IMR-90 (cell line): ENCODE measurements at regions not wholly inside any gene's neighbourhood (a gene's known extent, or its start where the extent isn't known, plus 50 kb on each side); places are given as distances from the start of the nearest gene placed in this dataset.

Experiments used
- ATAC-seq: fragments of 200-7000 bp; cut with Tn5 transposase; 2 replicates; pipeline ENCODE4 v1.9.1; 2020; ENCODE audit warnings: low read depth, mild to moderate bottlenecking, moderate library complexity
- BruUV-seq: library from RNA; stranded (reverse); fragments of 400-500 nt; replicated peaks from 2 replicates; lab custom pipeline; 2021; lab: Mats Ljungman, UMichigan
- CTCF ChIA-PET: fragments of 300-600 bp; formaldehyde crosslinking; extraction: SDS; loops from one replicate; lab custom pipeline; 2021; ENCODE audit warnings: antibody characterized with exemption; lab: Yijun Ruan, JAX
- POLR2A ChIA-PET: fragments of 300-600 bp; sonication (Branson Sonifier 250); formaldehyde crosslinking; loops from one replicate; lab custom pipeline; 2022; ENCODE audit warnings: antibody characterized with exemption; ENCODE audit not compliant: unreplicated experiment; lab: Charles Lee
- DNase-seq: peaks from one replicate; pipeline ENCODE4 v3.0.0; 2013
- H2AFZ ChIP-seq: replicated peaks from 2 replicates; pipeline ENCODE3; 2013; ENCODE audit warnings: low read length, mild to moderate bottlenecking; ENCODE audit not compliant: poor library complexity
- H2AK5ac ChIP-seq: 2 replicates; pipeline ENCODE4 v1.6.1; 2013; ENCODE audit warnings: low read depth, low read length, inconsistent platforms
- H2AK9ac ChIP-seq: replicated peaks from 2 replicates; pipeline ENCODE3; 2013; ENCODE audit warnings: mild to moderate bottlenecking, low read depth, low read length, moderate library complexity; ENCODE audit not compliant: poor library complexity
- H2BK120ac ChIP-seq: 2 replicates; pipeline ENCODE4 v1.6.1; 2013; ENCODE audit warnings: low read depth, low read length, inconsistent platforms
- H2BK15ac ChIP-seq: 3 replicates; pipeline ENCODE4 v1.6.1; 2013; ENCODE audit warnings: low read depth, low read length, inconsistent platforms
- H2BK20ac ChIP-seq: 2 replicates; pipeline ENCODE4 v1.6.1; 2013; ENCODE audit warnings: low read depth, mild to moderate bottlenecking, inconsistent platforms, low read length, moderate library complexity
- H2BK5ac ChIP-seq: 2 replicates; pipeline ENCODE4 v1.6.1; 2013; ENCODE audit warnings: mild to moderate bottlenecking, low read depth, low read length, inconsistent platforms; ENCODE audit not compliant: poor library complexity, severe bottlenecking
- H3K14ac ChIP-seq: replicated peaks from 2 replicates; pipeline ENCODE4 v1.6.1; 2013; ENCODE audit warnings: low read depth, low read length, inconsistent platforms
- H3K18ac ChIP-seq: 2 replicates; pipeline ENCODE4 v1.6.1; 2013; ENCODE audit warnings: low read depth, low read length, control low read depth
- H3K23ac ChIP-seq: 2 replicates; pipeline ENCODE4 v1.6.1; 2013; ENCODE audit warnings: low read depth, low read length, inconsistent platforms
- H3K27ac ChIP-seq: 2 replicates; pipeline ENCODE4 v1.5.1; 2013; ENCODE audit warnings: mild to moderate bottlenecking, control low read depth, low read length; ENCODE audit not compliant: insufficient read depth
- H3K27me3 ChIP-seq: 2 replicates; pipeline ENCODE4 v1.6.1; 2013; ENCODE audit warnings: low read length; ENCODE audit not compliant: control insufficient read depth, insufficient read depth
- H3K36me3 ChIP-seq: 2 replicates; pipeline ENCODE4 v1.6.1; 2013; ENCODE audit warnings: low read length, mixed read lengths; ENCODE audit not compliant: control insufficient read depth, insufficient read depth
- H3K4ac ChIP-seq: 2 replicates; pipeline ENCODE4 v1.6.1; 2013; ENCODE audit warnings: low read depth, low read length, inconsistent platforms
- H3K4me1 ChIP-seq: 2 replicates; pipeline ENCODE4 v1.6.1; 2013; ENCODE audit warnings: low read length, mixed read lengths; ENCODE audit not compliant: control insufficient read depth, insufficient read depth
- H3K4me2 ChIP-seq: 2 replicates; pipeline ENCODE4 v1.6.1; 2013; ENCODE audit warnings: low read depth, mild to moderate bottlenecking, control low read depth, low read length, moderate library complexity
- H3K4me3 ChIP-seq: 2 replicates; pipeline ENCODE4 v1.5.1; 2013; ENCODE audit warnings: low read depth, mild to moderate bottlenecking, control low read depth, low read length, moderate library complexity; ENCODE audit not compliant: insufficient read depth
- H3K56ac ChIP-seq: 2 replicates; pipeline ENCODE4 v1.6.1; 2013; ENCODE audit warnings: low read length, inconsistent platforms; ENCODE audit not compliant: insufficient read depth; ENCODE audit errors: extremely low read depth
- H3K79me1 ChIP-seq, 2 experiments: 2 replicates each; pipeline ENCODE4 v1.6.1; 2013; ENCODE audit warnings: low read length in 2 of 2, inconsistent platforms in 1 of 2, low read depth in 1 of 2
- H3K9ac ChIP-seq: 2 replicates; pipeline ENCODE4 v1.6.1; 2013; ENCODE audit warnings: low read depth, low read length, control low read depth
- H3K9me1 ChIP-seq: 2 replicates; pipeline ENCODE4 v1.6.1; 2013; ENCODE audit warnings: low read length, inconsistent platforms; ENCODE audit not compliant: insufficient read depth
- H3K9me3 ChIP-seq: 2 replicates; pipeline ENCODE4 v1.6.1; 2013; ENCODE audit warnings: low read length; ENCODE audit not compliant: control insufficient read depth, insufficient read depth
- H4K20me1 ChIP-seq: 2 replicates; pipeline ENCODE4 v1.6.1; 2013; ENCODE audit warnings: low read length, inconsistent platforms; ENCODE audit not compliant: insufficient read depth
- H4K5ac ChIP-seq: 2 replicates; pipeline ENCODE4 v1.6.1; 2013; ENCODE audit warnings: mild to moderate bottlenecking, low read depth, low read length, control low read depth
- H4K8ac ChIP-seq, 2 experiments: 2 replicates each; pipeline ENCODE4 v1.6.1; 2013; ENCODE audit warnings: low read depth in 2 of 2, low read length in 2 of 2, control low read depth in 1 of 2, inconsistent platforms in 1 of 2
- H4K91ac ChIP-seq: 2 replicates; pipeline ENCODE4 v1.6.1; 2013; ENCODE audit warnings: low read depth, low read length, inconsistent platforms; ENCODE audit not compliant: insufficient read depth
- BHLHE40 ChIP-seq: fragments of 150-350 bp; IDR thresholded peaks from 2 replicates; pipeline ENCODE4 v1.6.1; 2016; ENCODE audit warnings: mild to moderate bottlenecking, low read depth, low read length
- CTCF ChIP-seq: conservative IDR thresholded peaks from 2 replicates; pipeline ENCODE4 v1.5.1; 2012; ENCODE audit warnings: mild to moderate bottlenecking, low read depth, low read length, improper control_type of control experiment
- ELK1 ChIP-seq: fragments of 150-350 bp; IDR thresholded peaks from 2 replicates; pipeline ENCODE4 v1.6.1; 2016; ENCODE audit warnings: low read depth, mild to moderate bottlenecking, low read length, moderate library complexity, borderline replicate concordance
- MAFK ChIP-seq: IDR thresholded peaks from 2 replicates; pipeline ENCODE4 v1.6.1; 2012; ENCODE audit warnings: low read depth, low read length, improper control_type of control experiment
- MAZ ChIP-seq: IDR thresholded peaks from 2 replicates; pipeline ENCODE4 v1.6.1; 2012; ENCODE audit warnings: low read depth, mild to moderate bottlenecking, low read length, improper control_type of control experiment, moderate library complexity, borderline replicate concordance
- NFE2L2 ChIP-seq: fragments of 150-350 bp; IDR thresholded peaks from 2 replicates; pipeline ENCODE4 v1.6.1; 2016; ENCODE audit warnings: low read depth, mild to moderate bottlenecking, low read length
- POLR2A ChIP-seq: IDR thresholded peaks from 2 replicates; pipeline ENCODE4 v1.6.1; 2012; ENCODE audit warnings: mild to moderate bottlenecking, low read depth, low read length
- RAD21 ChIP-seq: IDR thresholded peaks from 2 replicates; pipeline ENCODE4 v1.6.1; 2012; ENCODE audit warnings: low read length, improper control_type of control experiment
- RCOR1 ChIP-seq: IDR thresholded peaks from 2 replicates; pipeline ENCODE4 v1.6.1; 2012; ENCODE audit warnings: mild to moderate bottlenecking, low read length, improper control_type of control experiment; ENCODE audit not compliant: insufficient replicate concordance
- SMC3 ChIP-seq: fragments of 150-350 bp; IDR thresholded peaks from 2 replicates; pipeline ENCODE4 v1.6.1; 2016; ENCODE audit warnings: low read depth, mild to moderate bottlenecking, antibody characterized with exemption, low read length, moderate library complexity
- USF2 ChIP-seq: fragments of 150-350 bp; IDR thresholded peaks from 2 replicates; pipeline ENCODE4 v1.6.1; 2017; ENCODE audit warnings: mild to moderate bottlenecking, antibody characterized with exemption, low read length, low read depth
- WGBS, 2 experiments: methylation state at CpG; one replicate each; pipeline versions ENCODE4 v1.1.5 to v1.1.7; 2013; ENCODE audit warnings: missing lambda C conversion rate in 2 of 2; ENCODE audit not compliant: insufficient read length in 1 of 2; ENCODE audit errors: extremely low coverage in 2 of 2; 5-methylcytosine and 5-hydroxymethylcytosine counted together
- dilution Hi-C: fragments of 300-500 bp; cut with HindIII; formaldehyde crosslinking; loops from one replicate; pipeline ENCODE4 v1.14.3; 2018; ENCODE audit warnings: low sequenced_read_pairs; ENCODE audit not compliant: unreplicated experiment
- in situ Hi-C: fragments of 300-500 bp; cut with MboI; formaldehyde crosslinking; loops from 3 replicates; pipeline ENCODE4 v1.14.3; 2019; ENCODE audit warnings: low sequenced_read_pairs, inconsistent platforms, mixed read lengths
- intact Hi-C: fragments of 100-400 bp; cut with micrococcal nuclease; formaldehyde crosslinking; loops from 2 replicates; pipeline ENCODE4 v1.10.0; 2022

- no peak overlapping the region for H2BK120ac ChIP-seq
- intact Hi-C loops: no loop called here
- no peaks in the 10 kb centered on the region for H3K9me1 ChIP-seq
- WGBS, 2 experiments: no CpG with 5 or more reads among the region's 10 CpGs
- H4K20me1 ChIP-seq: no peaks in the 10 kb centered on the region
- no peak overlapping the region for H3K4me3 ChIP-seq
- no peak overlapping the region for H3K27ac ChIP-seq
- H3K4ac ChIP-seq: no peak overlapping the region
- H4K8ac ChIP-seq: no peak overlapping the region
- H2BK20ac ChIP-seq: no peak overlapping the region
- dilution Hi-C loops: no loop called here
- H3K56ac ChIP-seq: no peak overlapping the region
- H3K79me1 ChIP-seq: no peaks in the 10 kb centered on the region
- no peak overlapping the region for H2AK5ac ChIP-seq
- H3K36me3 ChIP-seq: no peaks in the 10 kb centered on the region
- no TSS peak for BruUV-seq
- no peak overlapping the region for H3K9ac ChIP-seq
- no peak overlapping the region for H2BK15ac ChIP-seq
- H2AFZ ChIP-seq: no peak overlapping the region
- H4K5ac ChIP-seq: no peak overlapping the region
- no peak overlapping the region for H3K4me2 ChIP-seq
- CTCF ChIA-PET: interaction anchor here (0.7 kb wide), 1 partner anchor 183 kb away, joined by 3 read pairs; no protein-coding TSS in a partner anchor
- H4K91ac ChIP-seq: no peak overlapping the region
- H3K27me3 ChIP-seq: no peaks in the 10 kb centered on the region
- POLR2A ChIA-PET: no interaction called here
- peaks cover 6% of the 10 kb centered on the region for H3K9me3 ChIP-seq
- no peak for ATAC-seq
- in situ Hi-C loops: no loop called here
- H3K4me1 ChIP-seq: no peaks in the 10 kb centered on the region
- no peak overlapping the region for H3K14ac ChIP-seq
- no peak overlapping the region for H3K23ac ChIP-seq
- no peak overlapping the region for H2AK9ac ChIP-seq
- TF ChIP-seq NFE2L2 (no peak), USF2 (no peak), RAD21 (no peak), POLR2A (no peak), CTCF (no peak), ELK1 (no peak), MAFK (no peak), BHLHE40 (no peak), RCOR1 (no peak), SMC3 (no peak), MAZ (no peak)
- no peak overlapping the region for H2BK5ac ChIP-seq
- H3K18ac ChIP-seq: no peak overlapping the region
- no peak for DNase-seq
Measured at GRCh38 chr5:1948111-1948510, 65.4 kb upstream of the IRX4 start.
